Ovary (tissue), 7 donors: ENCODE measurements at regions not wholly inside any gene's neighbourhood (a gene's known extent, or its start where the extent isn't known, plus 50 kb on each side); places are given as distances from the start of the nearest gene placed in this dataset.

Experiments
- DNase-seq, 5 donors: peaks; one replicate each; pipeline ENCODE4 v3.0.0-alpha.2; 2019 to 2020
- H3K27ac ChIP-seq, 2 donors: fragments of 200-600 bp; one replicate each; pipeline versions ENCODE4 v1.5.1 to v1.8.0; 2019 to 2022
- H3K27me3 ChIP-seq: fragments of 200-600 bp; one replicate; pipeline ENCODE4 v1.8.0; 2022
- H3K36me3 ChIP-seq: fragments of 200-600 bp; sonication (generic); one replicate; pipeline ENCODE4 v1.5.1; 2019
- H3K4me1 ChIP-seq: one replicate; pipeline ENCODE4 v1.8.1; 2013; ENCODE audit warnings: mild to moderate bottlenecking, moderate library complexity; ENCODE audit not compliant: insufficient read depth
- H3K4me3 ChIP-seq: fragments of 200-600 bp; sonication (generic); one replicate; pipeline ENCODE4 v1.5.1; 2017
- H3K9me3 ChIP-seq, 2 donors: fragments of 200-600 bp in 1 of 2; sonication (generic) in 1 of 2; one replicate each; pipeline versions ENCODE4 v1.5.1 to v1.8.1; 2013 to 2019; ENCODE audit warnings: mild to moderate bottlenecking in 1 of 2, moderate library complexity in 1 of 2
- EP300 ChIP-seq: sonication (generic); formaldehyde crosslinking; IDR thresholded peaks from one replicate; pipeline ENCODE4 v1.6.1; 2017; ENCODE audit warnings: antibody characterized with exemption
- POLR2A ChIP-seq: fragments of 450-650 bp; IDR thresholded peaks from one replicate; pipeline ENCODE4 v1.6.1; 2017; ENCODE audit warnings: antibody characterized with exemption, mild to moderate bottlenecking, moderate library complexity
- WGBS, 3 donors: extraction: QIAGEN DNeasy Blood & Tissue Kit in 1 of 3; methylation state at CpG; one replicate each; pipeline versions ENCODE4 v1.1.5 to v1.1.7; 2013 to 2017; 5-methylcytosine and 5-hydroxymethylcytosine counted together
- intact Hi-C, 4 donors: fragments of 100-400 bp; cut with DNase I; formaldehyde crosslinking; loops; one replicate each; pipeline versions ENCODE4 v1.11.0 to v1.15.1; 2022 to 2023
- TF ChIP-seq, protein P1 (sequence below), 3 donors: fragments of 450-650 bp in 2 of 3; fragments of 200-600 bp in 1 of 3; IDR thresholded peaks; one replicate each; pipeline versions ENCODE4 v1.5.1 to v1.8.0; 2016 to 2022; ENCODE audit warnings: antibody characterized with exemption in 3 of 3, mild to moderate bottlenecking in 1 of 3
- donor health status: DM: no; HTN: no; CAD: no; lungs with moderate emphysema.
- donor health status: DM: no; HTN: no; CAD: no.
- donor health status: Bipolar disorder and iron deficiency.
- donor health status: DM: no; HTN: no; CAD: no.
- donor health status: DM: yes; HTN: yes; CAD: no.

- no peak overlapping the region for H3K4me3 ChIP-seq
- H3K27ac ChIP-seq: no peak overlapping the region
- no peaks in the 10 kb centered on the region for H3K36me3 ChIP-seq
- no peak for DNase-seq
- WGBS, 3 donors: 15 to 32% (median 32%) methylated on average over 1 of the region's 1 CpG
- no peaks in the 10 kb centered on the region for H3K27me3 ChIP-seq
- no peaks in the 10 kb centered on the region for H3K4me1 ChIP-seq
- TF ChIP-seq EP300 (no peak), POLR2A (no peak)
- TF ChIP-seq, protein P1, sequence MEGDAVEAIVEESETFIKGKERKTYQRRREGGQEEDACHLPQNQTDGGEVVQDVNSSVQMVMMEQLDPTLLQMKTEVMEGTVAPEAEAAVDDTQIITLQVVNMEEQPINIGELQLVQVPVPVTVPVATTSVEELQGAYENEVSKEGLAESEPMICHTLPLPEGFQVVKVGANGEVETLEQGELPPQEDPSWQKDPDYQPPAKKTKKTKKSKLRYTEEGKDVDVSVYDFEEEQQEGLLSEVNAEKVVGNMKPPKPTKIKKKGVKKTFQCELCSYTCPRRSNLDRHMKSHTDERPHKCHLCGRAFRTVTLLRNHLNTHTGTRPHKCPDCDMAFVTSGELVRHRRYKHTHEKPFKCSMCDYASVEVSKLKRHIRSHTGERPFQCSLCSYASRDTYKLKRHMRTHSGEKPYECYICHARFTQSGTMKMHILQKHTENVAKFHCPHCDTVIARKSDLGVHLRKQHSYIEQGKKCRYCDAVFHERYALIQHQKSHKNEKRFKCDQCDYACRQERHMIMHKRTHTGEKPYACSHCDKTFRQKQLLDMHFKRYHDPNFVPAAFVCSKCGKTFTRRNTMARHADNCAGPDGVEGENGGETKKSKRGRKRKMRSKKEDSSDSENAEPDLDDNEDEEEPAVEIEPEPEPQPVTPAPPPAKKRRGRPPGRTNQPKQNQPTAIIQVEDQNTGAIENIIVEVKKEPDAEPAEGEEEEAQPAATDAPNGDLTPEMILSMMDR (IDR thresholded peaks at IDR 0.05): no peak
- H3K9me3 ChIP-seq: no peaks in the 10 kb centered on the region
- intact Hi-C loops: no loop called here
These were observed 1403.5 kb upstream of the PABPC4L start for GRCh38 chr4:135605076-135605475.

GRCh38 chr4:135604531-135604930 lies 1402.9 kb upstream of the PABPC4L start:
- WGBS, 3 donors: 81 to 89% (median 83%) methylated on average over 1 of the region's 1 CpG

DNA sequence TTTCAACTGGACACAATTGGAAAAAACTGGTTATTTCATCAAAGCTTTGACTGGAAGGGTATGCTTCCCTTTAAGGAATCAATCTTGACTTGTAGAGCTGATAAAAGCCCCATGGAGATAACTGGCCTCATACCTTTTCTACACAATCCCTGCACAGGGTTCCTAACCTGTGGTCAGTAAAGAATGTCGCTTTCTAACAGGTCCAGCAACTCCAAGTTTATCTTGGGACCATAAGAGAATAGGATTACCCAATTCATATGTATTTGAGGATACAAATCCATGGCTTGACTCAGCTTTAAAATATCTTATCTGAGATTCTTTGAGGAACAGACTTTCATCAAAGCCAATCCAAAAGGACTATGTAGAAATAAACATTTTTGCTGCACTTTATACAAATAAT lies 1399.8 kb upstream of the PABPC4L start:
- Histone ChIP-seq H3K4me1 (no peaks in the 10 kb centered on the region), H3K27ac (no peak overlapping the region), H3K9me3 (peaks cover 0 to 2% of the 10 kb centered on the region in 2 donors), H3K4me3 (no peak overlapping the region), H3K27me3 (no peaks in the 10 kb centered on the region), H3K36me3 (no peaks in the 10 kb centered on the region)
- DNase-seq: no peak
- TF ChIP-seq EP300 (no peak), POLR2A (no peak)
- TF ChIP-seq, protein P1 (IDR thresholded peaks at IDR 0.05): no peak
- intact Hi-C loops: no loop called here
- 69 to 74% (median 74%) methylated on average over 1 of the region's 1 CpG for WGBS, 3 donors

More at GRCh38 chr4:135604531-135604930, 1402.9 kb upstream of the PABPC4L start:
- Histone ChIP-seq H3K27ac (no peak overlapping the region), H3K9me3 (no peaks in the 10 kb centered on the region), H3K4me1 (no peaks in the 10 kb centered on the region), H3K4me3 (no peak overlapping the region), H3K36me3 (no peaks in the 10 kb centered on the region), H3K27me3 (no peaks in the 10 kb centered on the region)
- no peak for DNase-seq
- intact Hi-C loops: no loop called here
- TF ChIP-seq POLR2A (no peak), EP300 (no peak)
- TF ChIP-seq, protein P1 (IDR thresholded peaks at IDR 0.05): no peak

- no peaks in the 10 kb centered on the region for H3K27me3 ChIP-seq
- H3K4me3 ChIP-seq: no peak overlapping the region
- H3K27ac ChIP-seq: no peak overlapping the region
- no peaks in the 10 kb centered on the region for H3K4me1 ChIP-seq
- TF ChIP-seq, protein P1 (IDR thresholded peaks at IDR 0.05): no peak
- TF ChIP-seq EP300: no peak
- TF ChIP-seq POLR2A: no peak
- DNase-seq: no peak
- 34 to 67% (median 66%) methylated on average over 1 of the region's 1 CpG for WGBS, 3 donors
- intact Hi-C loops: no loop called here
- H3K9me3 ChIP-seq: peaks cover 0 to 2% of the 10 kb centered on the region in 2 donors
- no peaks in the 10 kb centered on the region for H3K36me3 ChIP-seq
These were observed 1396.6 kb upstream of the PABPC4L start for GRCh38 chr4:135598151-135598550.

DNA sequence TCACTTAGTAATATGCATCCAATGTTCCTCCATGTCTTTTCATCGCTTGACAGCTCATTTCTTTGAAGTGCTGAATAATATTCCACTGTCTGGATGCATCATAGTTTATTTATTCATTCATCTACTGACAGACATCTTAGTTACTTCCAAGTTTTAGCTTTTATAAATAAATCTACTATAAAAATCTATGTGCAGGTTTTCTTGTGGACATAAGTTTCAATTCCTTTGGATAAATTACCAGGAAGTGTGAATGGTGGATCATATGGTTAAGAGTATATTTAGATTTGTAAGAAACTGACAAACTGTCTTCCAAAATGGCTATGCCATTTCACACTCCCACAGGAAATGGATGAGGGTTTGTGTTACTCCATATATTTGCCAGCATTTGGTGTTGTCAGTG lies 1392.9 kb upstream of the PABPC4L start:
- DNase-seq: no peak
- H3K4me1 ChIP-seq: no peaks in the 10 kb centered on the region
- H3K9me3 ChIP-seq: peaks cover 0 to 2% of the 10 kb centered on the region in 2 donors
- TF ChIP-seq, protein P1 (IDR thresholded peaks at IDR 0.05): no peak
- no peak for TF ChIP-seq POLR2A
- no peak for TF ChIP-seq EP300
- 80 to 89% (median 82%) methylated on average over 1 of the region's 1 CpG for WGBS, 3 donors
- H3K36me3 ChIP-seq: no peaks in the 10 kb centered on the region
- H3K27me3 ChIP-seq: no peaks in the 10 kb centered on the region
- intact Hi-C loops: no loop called here
- no peak overlapping the region for H3K27ac ChIP-seq
- H3K4me3 ChIP-seq: no peak overlapping the region
